ENCODE measurements at regions not wholly inside any gene's neighbourhood (a gene's known extent, or its start where the extent isn't known, plus 50 kb on each side); places are given as distances from the start of the nearest gene placed in this dataset.
"Not testable (repeated sequence)": the region's sequence is repeated elsewhere in the genome, so short reads cannot be mapped to it uniquely, and the experiment has no call there.

GRCh38 chr10:46802010-46802409 lies 109.2 kb upstream of the PTPN20 start:
- not testable (repeated sequence) for H3K36me3 ChIP-seq (ENCODE audit: control insufficient read depth in 3 of 3, insufficient read depth in 2 of 3, low read depth in 1 of 3, low read length in 3 of 3); H3K4me3 ChIP-seq (ENCODE audit: low read depth in 1 of 3, low read length in 3 of 3); FAIRE-seq; H3K4me1 ChIP-seq (ENCODE audit: control insufficient read depth in 3 of 3, insufficient read depth in 2 of 3, low read depth in 1 of 3, low read length in 2 of 3); DNase-seq; H3K9me3 ChIP-seq (ENCODE audit: control insufficient read depth in 2 of 2, insufficient read depth in 1 of 2, low read depth in 1 of 2, low read length in 1 of 2); H3K27ac ChIP-seq (ENCODE audit: low read depth in 1 of 3, low read length in 2 of 3); H3K27me3 ChIP-seq (ENCODE audit: control insufficient read depth in 3 of 3, insufficient read depth in 3 of 3, low read length in 3 of 3)
- 66 to 78% (median 75%) methylated on average over 1 of the region's 1 CpG for WGBS, 3 donors

GRCh38 chr10:46803082-46803481 lies 108.1 kb upstream of the PTPN20 start:
- DNase-seq; H3K36me3 ChIP-seq (ENCODE audit: control insufficient read depth in 3 of 3, insufficient read depth in 2 of 3, low read depth in 1 of 3, low read length in 3 of 3); FAIRE-seq; H3K27me3 ChIP-seq (ENCODE audit: control insufficient read depth in 3 of 3, insufficient read depth in 3 of 3, low read length in 3 of 3); H3K27ac ChIP-seq (ENCODE audit: low read depth in 1 of 3, low read length in 2 of 3); H3K4me3 ChIP-seq (ENCODE audit: low read depth in 1 of 3, low read length in 3 of 3); H3K9me3 ChIP-seq (ENCODE audit: control insufficient read depth in 2 of 2, insufficient read depth in 1 of 2, low read depth in 1 of 2, low read length in 1 of 2); H3K4me1 ChIP-seq (ENCODE audit: control insufficient read depth in 3 of 3, insufficient read depth in 2 of 3, low read depth in 1 of 3, low read length in 2 of 3): not testable (repeated sequence)
- 65 to 75% (median 65%) methylated on average over 1 of the region's 1 CpG for WGBS, 3 donors

GRCh38 chr10:46810222-46810621 lies 101.0 kb upstream of the PTPN20 start:
- DNase-seq; H3K27me3 ChIP-seq (ENCODE audit: control insufficient read depth in 3 of 3, insufficient read depth in 3 of 3, low read length in 3 of 3); H3K36me3 ChIP-seq (ENCODE audit: control insufficient read depth in 3 of 3, insufficient read depth in 2 of 3, low read depth in 1 of 3, low read length in 3 of 3); H3K27ac ChIP-seq (ENCODE audit: low read depth in 1 of 3, low read length in 2 of 3); FAIRE-seq; H3K9me3 ChIP-seq (ENCODE audit: control insufficient read depth in 2 of 2, insufficient read depth in 1 of 2, low read depth in 1 of 2, low read length in 1 of 2); H3K4me3 ChIP-seq (ENCODE audit: low read depth in 1 of 3, low read length in 3 of 3); H3K4me1 ChIP-seq (ENCODE audit: control insufficient read depth in 3 of 3, insufficient read depth in 2 of 3, low read depth in 1 of 3, low read length in 2 of 3): not testable (repeated sequence)
- WGBS, 3 donors = 85 to 90% (median 90%) methylated on average over 3 of the region's 3 CpGs

GRCh38 chr10:46816126-46816525 lies 95.1 kb upstream of the PTPN20 start:
- DNase-seq; H3K9me3 ChIP-seq (ENCODE audit: control insufficient read depth in 2 of 2, insufficient read depth in 1 of 2, low read depth in 1 of 2, low read length in 1 of 2); H3K4me1 ChIP-seq (ENCODE audit: control insufficient read depth in 3 of 3, insufficient read depth in 2 of 3, low read depth in 1 of 3, low read length in 2 of 3); H3K27me3 ChIP-seq (ENCODE audit: control insufficient read depth in 3 of 3, insufficient read depth in 3 of 3, low read length in 3 of 3); H3K4me3 ChIP-seq (ENCODE audit: low read depth in 1 of 3, low read length in 3 of 3); FAIRE-seq; H3K27ac ChIP-seq (ENCODE audit: low read depth in 1 of 3, low read length in 2 of 3); H3K36me3 ChIP-seq (ENCODE audit: control insufficient read depth in 3 of 3, insufficient read depth in 2 of 3, low read depth in 1 of 3, low read length in 3 of 3): not testable (repeated sequence)
- WGBS, 3 donors = 98 to 100% (median 98%) methylated on average over 1 to 15 of the region's 18 CpGs

DNA sequence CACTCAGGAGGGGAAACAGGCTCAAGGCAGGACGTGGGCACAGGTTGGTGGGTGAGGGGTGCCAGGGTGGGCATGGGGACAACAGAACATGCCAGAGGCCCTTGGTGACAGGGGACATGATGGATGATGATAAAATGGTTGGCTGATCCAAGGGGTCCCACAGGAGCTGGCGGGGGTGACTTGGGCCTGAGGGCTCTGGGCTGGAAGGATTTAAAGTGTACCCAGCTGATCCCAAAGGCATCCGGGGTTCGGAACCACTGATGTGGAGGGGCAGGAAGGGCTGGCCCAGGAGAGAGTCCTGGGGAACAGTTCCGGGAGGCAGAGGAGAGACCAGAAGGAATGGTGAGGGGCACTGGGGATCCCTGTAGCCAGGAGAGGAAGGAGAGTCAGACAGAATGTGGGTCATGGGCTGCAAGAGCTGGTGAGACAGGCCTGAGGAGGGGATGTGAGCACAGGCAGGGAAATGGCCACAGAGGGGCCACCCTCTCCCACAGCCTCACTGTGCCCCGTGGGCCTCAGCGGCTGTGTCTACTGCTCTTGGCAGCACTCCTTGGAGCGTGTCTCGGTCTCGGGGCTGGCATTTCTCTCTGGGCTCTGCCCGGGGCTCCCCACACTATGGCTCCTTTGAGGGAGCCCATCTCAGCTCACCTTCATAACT lies 70.7 kb upstream of the PTPN20 start:
- not testable (repeated sequence) for H3K27me3 ChIP-seq (ENCODE audit: control insufficient read depth in 3 of 3, insufficient read depth in 3 of 3, low read length in 3 of 3); H3K27ac ChIP-seq (ENCODE audit: low read depth in 1 of 3, low read length in 2 of 3); H3K9me3 ChIP-seq (ENCODE audit: control insufficient read depth in 2 of 2, insufficient read depth in 1 of 2, low read depth in 1 of 2, low read length in 1 of 2); H3K36me3 ChIP-seq (ENCODE audit: control insufficient read depth in 3 of 3, insufficient read depth in 2 of 3, low read depth in 1 of 3, low read length in 3 of 3); DNase-seq; H3K4me3 ChIP-seq (ENCODE audit: low read depth in 1 of 3, low read length in 3 of 3); H3K4me1 ChIP-seq (ENCODE audit: control insufficient read depth in 3 of 3, insufficient read depth in 2 of 3, low read depth in 1 of 3, low read length in 2 of 3); FAIRE-seq
- 90 to 94% (median 93%) methylated on average over 5 of the region's 11 CpGs for WGBS, 3 donors

GRCh38 chr10:46841051-46841593 lies 70.1 kb upstream of the PTPN20 start:
- FAIRE-seq; H3K36me3 ChIP-seq (ENCODE audit: control insufficient read depth in 3 of 3, insufficient read depth in 2 of 3, low read depth in 1 of 3, low read length in 3 of 3); H3K9me3 ChIP-seq (ENCODE audit: control insufficient read depth in 2 of 2, insufficient read depth in 1 of 2, low read depth in 1 of 2, low read length in 1 of 2); H3K27me3 ChIP-seq (ENCODE audit: control insufficient read depth in 3 of 3, insufficient read depth in 3 of 3, low read length in 3 of 3); H3K4me3 ChIP-seq (ENCODE audit: low read depth in 1 of 3, low read length in 3 of 3); H3K27ac ChIP-seq (ENCODE audit: low read depth in 1 of 3, low read length in 2 of 3); DNase-seq; H3K4me1 ChIP-seq (ENCODE audit: control insufficient read depth in 3 of 3, insufficient read depth in 2 of 3, low read depth in 1 of 3, low read length in 2 of 3): not testable (repeated sequence)
- WGBS, 3 donors = 84 to 88% (median 87%) methylated on average over 5 to 10 of the region's 10 CpGs

DNA sequence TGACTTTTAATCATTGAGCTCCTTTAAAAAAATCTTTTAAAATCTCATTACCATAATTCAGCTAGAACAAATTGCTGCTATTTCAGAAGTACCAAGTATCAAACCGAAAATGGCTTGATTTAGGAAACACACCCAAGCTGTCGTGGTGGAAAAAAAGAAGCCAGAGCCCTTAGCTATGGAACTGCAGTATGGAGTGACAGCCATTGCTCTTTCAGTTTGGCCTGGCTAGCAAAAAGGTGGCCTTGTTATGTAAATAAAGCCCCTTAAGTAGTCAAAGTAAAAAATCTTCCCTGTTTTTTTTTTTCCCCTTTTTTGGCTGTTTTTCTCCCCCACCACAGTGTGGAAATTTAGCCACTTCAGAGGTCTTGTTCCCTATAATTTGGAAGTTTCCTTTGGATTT lies 66.0 kb upstream of the PTPN20 start:
- not testable (repeated sequence) for H3K36me3 ChIP-seq (ENCODE audit: control insufficient read depth in 3 of 3, insufficient read depth in 2 of 3, low read depth in 1 of 3, low read length in 3 of 3); H3K27ac ChIP-seq (ENCODE audit: low read depth in 1 of 3, low read length in 2 of 3); H3K9me3 ChIP-seq (ENCODE audit: control insufficient read depth in 2 of 2, insufficient read depth in 1 of 2, low read depth in 1 of 2, low read length in 1 of 2); H3K4me3 ChIP-seq (ENCODE audit: low read depth in 1 of 3, low read length in 3 of 3); H3K4me1 ChIP-seq (ENCODE audit: control insufficient read depth in 3 of 3, insufficient read depth in 2 of 3, low read depth in 1 of 3, low read length in 2 of 3); FAIRE-seq; H3K27me3 ChIP-seq (ENCODE audit: control insufficient read depth in 3 of 3, insufficient read depth in 3 of 3, low read length in 3 of 3); DNase-seq
- whole genome bisulfite sequencing, 3 donors = 66 to 86% (median 76%) methylated on average over 2 of the region's 2 CpGs

DNA sequence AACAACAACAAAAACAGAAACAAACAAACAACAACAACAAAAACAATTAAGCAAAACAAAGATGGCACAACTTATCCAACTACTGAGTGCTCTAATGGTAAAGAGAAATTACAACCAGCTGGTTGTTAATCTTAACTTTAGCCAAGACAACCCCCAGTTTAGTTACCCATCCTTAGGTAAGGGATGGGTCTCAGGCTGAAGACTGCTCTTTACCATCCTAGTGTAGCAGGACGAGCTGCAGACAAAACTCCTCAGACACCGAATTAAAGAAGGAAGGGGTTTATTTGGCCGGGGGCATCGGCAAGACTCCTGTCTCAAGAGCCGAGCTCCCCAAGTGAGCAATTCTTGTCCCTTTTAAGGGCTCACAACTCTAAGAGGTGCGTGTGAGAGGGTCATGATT lies 65.6 kb upstream of the PTPN20 start:
- not testable (repeated sequence) for H3K36me3 ChIP-seq (ENCODE audit: control insufficient read depth in 3 of 3, insufficient read depth in 2 of 3, low read depth in 1 of 3, low read length in 3 of 3); FAIRE-seq; H3K4me1 ChIP-seq (ENCODE audit: control insufficient read depth in 3 of 3, insufficient read depth in 2 of 3, low read depth in 1 of 3, low read length in 2 of 3); H3K9me3 ChIP-seq (ENCODE audit: control insufficient read depth in 2 of 2, insufficient read depth in 1 of 2, low read depth in 1 of 2, low read length in 1 of 2); H3K27me3 ChIP-seq (ENCODE audit: control insufficient read depth in 3 of 3, insufficient read depth in 3 of 3, low read length in 3 of 3); H3K27ac ChIP-seq (ENCODE audit: low read depth in 1 of 3, low read length in 2 of 3); H3K4me3 ChIP-seq (ENCODE audit: low read depth in 1 of 3, low read length in 3 of 3); DNase-seq
- WGBS, 3 donors = 67 to 100% methylated on average over 1 of the region's 6 CpGs; no CpG with 5 or more reads in 1 of the 3 donors

- not testable (repeated sequence) for H3K9me3 ChIP-seq (ENCODE audit: control insufficient read depth in 2 of 2, insufficient read depth in 1 of 2, low read depth in 1 of 2, low read length in 1 of 2); FAIRE-seq; H3K27me3 ChIP-seq (ENCODE audit: control insufficient read depth in 3 of 3, insufficient read depth in 3 of 3, low read length in 3 of 3); DNase-seq; H3K4me3 ChIP-seq (ENCODE audit: low read depth in 1 of 3, low read length in 3 of 3); H3K27ac ChIP-seq (ENCODE audit: low read depth in 1 of 3, low read length in 2 of 3); H3K4me1 ChIP-seq (ENCODE audit: control insufficient read depth in 3 of 3, insufficient read depth in 2 of 3, low read depth in 1 of 3, low read length in 2 of 3); H3K36me3 ChIP-seq (ENCODE audit: control insufficient read depth in 3 of 3, insufficient read depth in 2 of 3, low read depth in 1 of 3, low read length in 3 of 3)
- WGBS, 3 donors = 67 to 88% (median 81%) methylated on average over 1 of the region's 1 CpG
Observed at GRCh38 chr10:46860753-46861152, 50.5 kb upstream of the PTPN20 start.
